Fibroblast of skin of left quadriceps (primary cell): ENCODE measurements at regions not wholly inside any gene's neighbourhood (a gene's known extent, or its start where the extent isn't known, plus 50 kb on each side); places are given as distances from the start of the nearest gene placed in this dataset.

ENCODE experiments used
- DNase-seq, 2 experiments: peaks; one replicate each; pipeline ENCODE4 v3.0.0-alpha.2; 2013; ENCODE audit warnings: low read depth in 2 of 2

DNA sequence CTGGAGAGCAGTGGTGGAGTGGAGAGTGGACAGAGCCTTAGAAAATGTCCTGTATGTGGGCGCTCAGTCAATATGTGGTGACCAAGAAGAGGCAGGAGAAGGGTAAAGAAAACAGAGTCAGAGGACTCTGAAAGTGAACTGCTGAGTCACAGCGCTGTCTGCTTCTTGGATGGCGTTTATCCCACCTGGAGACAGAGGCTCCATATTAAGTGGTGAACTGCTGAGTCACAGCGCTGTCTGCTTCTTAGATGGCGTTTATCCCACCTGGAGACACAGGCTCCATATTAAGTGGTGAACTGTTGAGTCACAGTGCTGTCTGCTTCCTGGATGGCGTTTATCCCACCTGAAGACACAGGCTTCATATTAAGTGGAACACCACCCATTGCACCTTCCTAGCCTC lies 119.3 kb upstream of the RALGAPA2 start:
- DNase-seq, result no peak

GRCh38 chr20:20829681-20830080 lies 117.2 kb upstream of the RALGAPA2 start:
- DNase-seq, result no peak

DNA sequence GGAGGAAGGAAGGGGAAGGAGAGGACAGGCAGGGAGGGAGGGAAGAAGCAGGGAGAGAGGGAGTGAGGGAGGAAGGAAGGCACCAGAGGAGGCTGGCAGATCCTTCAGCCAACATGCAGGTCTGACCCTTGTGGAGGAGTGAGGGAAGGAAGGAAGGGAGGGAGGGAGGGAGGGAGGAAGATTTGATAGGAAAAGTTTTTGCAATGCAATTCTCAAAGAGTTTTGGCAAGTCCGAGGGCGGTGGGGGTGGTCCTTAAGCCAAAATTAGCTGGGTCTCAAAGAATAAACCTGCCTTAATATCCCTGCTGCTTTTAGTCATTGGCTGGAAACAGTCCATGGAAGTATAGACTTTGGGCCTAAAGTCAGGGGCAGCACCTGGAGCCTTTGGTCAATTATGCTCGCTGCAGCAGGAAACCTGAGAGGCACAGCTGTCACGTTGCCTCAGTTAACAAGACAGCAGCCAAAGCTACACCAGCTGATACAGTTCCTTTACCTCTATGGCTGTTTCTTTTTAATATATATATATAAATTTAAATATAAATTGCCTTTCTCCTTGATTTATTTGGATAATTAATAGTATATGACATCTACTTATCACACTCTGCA lies 115.7 kb upstream of the RALGAPA2 start:
- no peak for DNase-seq

- no peak for DNase-seq
Observed at GRCh38 chr20:20824924-20825584, 112.6 kb upstream of the RALGAPA2 start.

- DNase-seq, result no peak
Observed at GRCh38 chr20:20823476-20823881, 111.0 kb upstream of the RALGAPA2 start.

GRCh38 chr20:20821484-20822260 lies 109.2 kb upstream of the RALGAPA2 start:
- DNase-seq, result no peak

DNA sequence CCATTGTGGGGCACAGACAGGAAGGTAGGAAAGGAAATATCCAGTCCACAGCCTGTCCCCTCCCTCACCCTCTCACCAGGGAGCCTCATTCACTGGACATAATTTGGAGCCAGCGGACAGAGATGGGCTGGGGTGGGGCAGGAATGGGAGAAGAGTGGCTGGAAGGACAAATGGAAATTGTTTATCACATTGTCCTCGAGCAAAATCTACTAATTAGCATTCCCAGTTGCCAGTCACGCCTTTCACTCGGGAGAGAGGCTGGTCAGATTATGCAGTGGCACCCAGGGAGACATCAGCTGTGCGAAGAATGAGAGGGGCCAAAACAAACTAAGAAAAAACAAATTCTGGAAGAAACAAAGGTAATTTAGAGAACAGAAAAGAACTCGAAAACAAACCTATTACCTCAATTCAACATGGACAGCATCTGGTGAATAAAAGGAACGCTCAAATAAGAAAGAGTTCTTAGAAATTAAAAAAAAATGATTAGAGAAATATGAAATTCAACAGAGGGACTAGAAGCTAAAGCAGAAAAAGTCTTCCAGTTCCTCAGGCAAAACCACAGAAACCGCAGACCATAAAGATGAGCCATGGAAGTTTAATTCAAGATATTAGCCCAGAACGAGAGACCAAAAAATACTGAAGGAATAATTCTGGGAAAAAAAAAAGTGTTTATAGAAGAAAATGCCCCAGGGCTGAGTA lies 108.5 kb upstream of the RALGAPA2 start:
- no peak for DNase-seq

- no peak for DNase-seq
Observed at GRCh38 chr20:20820104-20820503, 107.7 kb upstream of the RALGAPA2 start.

- no peak for DNase-seq
Observed at GRCh38 chr20:20816969-20817755, 104.7 kb upstream of the RALGAPA2 start.

- no peak for DNase-seq
Observed at GRCh38 chr20:20815711-20816455, 103.4 kb upstream of the RALGAPA2 start.

GRCh38 chr20:20814685-20815084 lies 102.2 kb upstream of the RALGAPA2 start:
- DNase-seq, result no peak

DNA sequence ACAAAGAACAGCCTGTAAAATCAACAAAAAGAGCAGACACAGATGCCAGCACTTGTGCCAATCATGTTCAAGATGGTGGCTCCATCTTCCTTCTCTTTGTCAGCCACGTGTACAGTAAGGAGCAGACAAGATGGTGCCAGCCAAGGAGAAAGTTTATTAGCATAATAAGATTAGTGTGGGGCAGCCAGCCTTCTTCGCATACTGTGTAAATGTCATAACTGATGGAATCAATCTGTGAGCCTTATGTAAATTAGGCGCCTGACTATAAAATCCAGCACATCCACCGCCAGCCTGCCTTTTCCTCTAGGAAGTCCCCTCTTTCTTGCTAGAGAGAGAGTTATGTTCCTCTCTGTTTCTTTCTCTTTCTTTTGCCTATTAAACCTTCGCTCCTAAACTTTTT lies 99.7 kb upstream of the RALGAPA2 start:
- DNase-seq, result no peak

DNA sequence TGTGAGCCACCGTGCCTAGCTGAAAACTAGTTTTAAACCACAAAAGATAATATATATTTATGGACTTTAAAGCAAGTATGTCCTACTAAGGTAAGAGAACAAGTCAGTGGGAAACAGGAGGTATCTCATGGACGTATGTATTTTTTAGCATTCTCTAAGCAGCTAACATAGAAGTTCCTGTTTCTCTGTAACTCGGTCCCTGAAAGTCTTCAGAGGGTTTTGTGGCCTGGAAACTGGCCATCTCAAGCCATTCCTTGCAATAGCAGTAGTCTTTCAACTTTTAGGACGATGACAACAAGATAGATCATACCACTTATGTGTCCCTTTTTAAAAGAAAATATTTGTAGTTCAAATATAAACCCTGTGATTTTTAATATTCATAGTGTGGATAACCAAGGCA lies 95.6 kb upstream of the RALGAPA2 start:
- no peak for DNase-seq

DNA sequence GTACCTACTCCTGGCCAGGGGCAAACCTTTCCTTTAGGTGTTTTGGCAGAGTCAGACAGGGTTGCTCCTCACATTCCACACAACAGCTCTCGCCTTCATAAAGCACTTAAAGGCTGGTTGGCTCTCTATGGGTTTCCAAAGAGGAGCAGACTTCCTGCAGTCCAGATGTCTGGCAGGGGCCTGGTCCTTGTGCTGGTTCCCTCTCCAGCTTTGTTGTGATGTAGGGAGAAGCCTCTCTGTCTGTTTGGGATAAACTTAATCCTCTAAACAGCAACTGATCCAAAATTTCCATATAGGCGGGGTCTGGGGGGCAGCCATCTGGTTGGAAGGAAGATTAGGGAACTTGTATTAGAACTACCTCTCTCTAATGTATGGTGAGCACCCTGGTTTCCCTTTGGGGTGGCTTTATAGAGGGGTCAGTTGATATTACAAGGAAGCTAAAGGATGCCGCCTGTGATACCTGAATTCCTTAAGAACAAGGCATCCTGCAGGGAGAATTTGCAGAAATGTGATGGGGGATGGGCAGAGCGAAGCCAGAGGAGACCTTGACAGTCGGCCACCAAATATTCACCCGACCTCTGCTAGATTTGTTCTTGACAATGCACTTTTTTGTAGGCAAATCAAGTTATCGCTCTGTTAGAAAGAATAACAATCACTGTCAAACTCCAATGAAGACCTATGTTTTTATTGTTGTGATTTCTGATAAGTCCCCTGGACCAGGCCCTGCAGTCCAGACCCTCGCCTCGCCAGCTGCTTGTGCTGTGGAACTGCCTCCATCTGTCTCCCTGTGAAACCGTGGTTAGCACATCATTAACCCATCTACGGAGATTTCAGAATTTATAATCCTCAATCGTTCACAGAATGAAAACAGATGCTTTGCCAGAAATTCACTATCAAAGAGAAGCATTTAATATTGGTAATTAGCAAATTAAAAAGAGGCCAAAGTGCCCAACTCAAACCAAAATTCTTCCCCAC lies 94.0 kb upstream of the RALGAPA2 start:
- DNase-seq, result no peak

- no peak for DNase-seq
Observed at GRCh38 chr20:20803011-20803410, 90.6 kb upstream of the RALGAPA2 start.

GRCh38 chr20:20802328-20802727 lies 89.9 kb upstream of the RALGAPA2 start:
- DNase-seq, result no peak

DNA sequence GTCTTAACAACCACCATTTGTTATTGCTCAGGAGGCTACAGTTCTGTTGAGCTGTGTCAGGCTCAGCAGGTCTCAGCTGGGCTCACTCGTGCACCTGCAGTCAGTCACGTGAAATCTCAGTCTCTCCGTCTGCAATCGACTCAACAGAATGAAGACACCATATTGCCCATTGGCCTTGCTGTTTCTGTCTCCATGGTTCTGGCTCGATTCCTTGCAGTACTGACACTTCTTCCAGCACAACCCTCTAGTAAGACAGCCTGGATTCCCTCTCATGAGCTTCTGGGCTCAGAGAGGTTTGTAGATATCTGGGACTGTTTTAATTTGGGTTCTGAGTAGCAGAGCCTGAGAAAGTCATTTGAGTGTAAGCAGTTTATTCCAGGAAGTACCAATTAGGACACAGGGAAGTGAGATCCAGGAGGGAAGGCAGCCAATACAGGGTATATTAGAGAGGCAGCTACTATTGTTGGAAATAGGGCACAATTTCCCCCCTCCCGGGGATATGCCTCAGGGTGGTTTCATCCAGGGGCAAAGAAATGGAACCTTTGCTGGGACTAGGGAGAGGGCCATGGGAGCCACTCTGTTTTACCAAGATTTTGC lies 87.4 kb upstream of the RALGAPA2 start:
- DNase-seq, result no peak

DNA sequence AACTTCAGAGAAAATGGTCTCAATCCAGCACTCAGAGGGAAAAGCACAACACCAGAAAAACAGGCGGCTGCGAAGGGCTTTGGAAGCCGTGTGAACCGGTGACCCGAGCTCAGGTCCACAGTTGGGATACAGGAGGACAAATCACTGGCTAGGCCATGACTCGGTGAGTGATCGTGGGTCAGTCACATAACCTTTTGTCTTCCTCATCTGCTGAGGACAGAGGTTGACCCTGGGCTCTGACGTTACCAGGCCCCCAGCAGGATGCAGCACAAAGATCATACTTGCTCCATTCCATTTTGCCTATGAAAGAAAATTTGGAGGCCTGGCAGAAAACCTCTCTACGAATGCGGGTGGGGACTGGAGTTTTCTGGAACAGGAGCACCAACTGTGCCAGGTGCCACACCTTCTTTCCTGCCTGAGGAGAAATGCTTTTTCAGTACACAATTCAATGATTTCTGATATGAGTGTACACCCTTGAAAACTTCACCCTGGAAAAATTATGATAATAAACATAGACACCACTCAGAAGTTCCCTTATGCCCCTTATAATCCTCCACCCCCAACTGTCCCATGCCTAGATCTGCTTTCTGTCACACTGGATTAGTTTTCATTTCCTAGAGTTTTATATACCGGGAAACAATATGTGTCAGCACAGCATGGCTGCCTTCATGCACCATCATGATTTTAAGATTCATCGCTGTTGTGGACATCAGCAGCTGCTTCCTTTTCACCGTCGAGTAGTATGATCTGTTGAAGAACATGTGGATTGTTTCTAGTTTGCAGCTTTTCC lies 85.3 kb upstream of the RALGAPA2 start:
- no peak for DNase-seq
